WTC11 (cell line): ENCODE measurements at regions not wholly inside any gene's neighbourhood (a gene's known extent, or its start where the extent isn't known, plus 50 kb on each side); places are given as distances from the start of the nearest gene placed in this dataset.

ENCODE experiments used
- ATAC-seq: fragments of 200-7000 bp; cut with Tn5 transposase; 2 replicates; pipeline ENCODE4 v1.10.0; 2021; ENCODE audit warnings: mild to moderate bottlenecking, moderate library complexity
- CTCF ChIA-PET: fragments of 300-600 bp; sonication (Branson Sonifier 250); formaldehyde crosslinking; loops from one replicate; lab custom pipeline; 2021; ENCODE audit warnings: antibody characterized with exemption; lab: Charles Lee
- POLR2A ChIA-PET: fragments of 350-600 bp; sonication (Branson Sonifier 250); formaldehyde crosslinking; loops from one replicate; lab custom pipeline; 2021; ENCODE audit warnings: antibody characterized with exemption; lab: Charles Lee
- DNase-seq: peaks from one replicate; pipeline ENCODE4 v3.0.0; 2021; ENCODE audit warnings: low spot score
- H3K27ac Mint-ChIP-seq: 2 replicates; pipeline ENCODE4 v1.8.0; 2021; ENCODE audit warnings: mixed read lengths
- H3K27me3 Mint-ChIP-seq: 2 replicates; pipeline ENCODE4 v1.8.0; 2021; ENCODE audit warnings: low read depth, mild to moderate bottlenecking, moderate library complexity, mixed read lengths
- H3K36me3 Mint-ChIP-seq: 2 replicates; pipeline ENCODE4 v1.8.0; 2021; ENCODE audit warnings: mixed read lengths
- H3K4me1 Mint-ChIP-seq: 2 replicates; pipeline ENCODE4 v1.8.0; 2022; ENCODE audit warnings: mixed read lengths
- H3K4me3 Mint-ChIP-seq: 2 replicates; pipeline ENCODE4 v1.8.0; 2021; ENCODE audit warnings: mild to moderate bottlenecking, moderate library complexity, mixed read lengths
- H3K9me3 Mint-ChIP-seq: 2 replicates; pipeline ENCODE4 v1.8.0; 2021; ENCODE audit warnings: mixed read lengths
- ATF2 ChIP-seq: sonication (generic); formaldehyde crosslinking; IDR thresholded peaks from 2 replicates; pipeline ENCODE4 v1.8.1; 2022; ENCODE audit warnings: low read depth, missing genetic modification reagents, borderline replicate concordance
- EMX1 ChIP-seq: fragments of 250-450 bp; sonication (Bioruptor Pico); IDR thresholded peaks from 2 replicates; pipeline ENCODE4 v1.8.0; 2021; ENCODE audit warnings: mild to moderate bottlenecking
- FOXK1 ChIP-seq: sonication (generic); formaldehyde crosslinking; IDR thresholded peaks from 2 replicates; pipeline ENCODE4 v1.8.0; 2022; ENCODE audit warnings: mild to moderate bottlenecking, moderate library complexity, missing genetic modification reagents
- GABPB1 ChIP-seq: sonication (generic); formaldehyde crosslinking; IDR thresholded peaks from 2 replicates; pipeline ENCODE4 v1.8.1; 2023; ENCODE audit warnings: mild to moderate bottlenecking, missing genetic modification reagents
- GTF2I ChIP-seq: fragments of 250-450 bp; sonication (Bioruptor Pico); conservative IDR thresholded peaks from 2 replicates; pipeline ENCODE4 v1.4.0; 2021; ENCODE audit warnings: mild to moderate bottlenecking
- HMGA2 ChIP-seq: fragments of 250-450 bp; sonication (Bioruptor Pico); IDR thresholded peaks from 2 replicates; pipeline ENCODE4 v1.4.0; 2021; ENCODE audit warnings: mild to moderate bottlenecking, moderate library complexity
- OVOL2 ChIP-seq: fragments of 250-450 bp; sonication (Bioruptor Pico); IDR thresholded peaks from 2 replicates; pipeline ENCODE4 v1.9.0; 2021; ENCODE audit warnings: mild to moderate bottlenecking, borderline replicate concordance
- RORB ChIP-seq: fragments of 250-450 bp; sonication (Bioruptor Pico); IDR thresholded peaks from 2 replicates; pipeline ENCODE4 v1.9.0; 2021; ENCODE audit warnings: mild to moderate bottlenecking
- ZNF263 ChIP-seq: sonication (generic); formaldehyde crosslinking; IDR thresholded peaks from 2 replicates; pipeline ENCODE4 v1.8.1; 2022; ENCODE audit warnings: low read depth, mild to moderate bottlenecking, moderate library complexity, missing genetic modification reagents
- ZNF317 ChIP-seq: sonication (generic); formaldehyde crosslinking; IDR thresholded peaks from 2 replicates; pipeline ENCODE4 v1.8.1; 2023; ENCODE audit warnings: low read depth, mild to moderate bottlenecking, moderate library complexity, missing genetic modification reagents, borderline replicate concordance
- TF ChIP-seq, protein P1 (sequence below): fragments of 250-450 bp; sonication (Bioruptor Pico); IDR thresholded peaks from 2 replicates; pipeline ENCODE4 v1.9.0; 2021; ENCODE audit warnings: mild to moderate bottlenecking
- TF ChIP-seq, protein P2 (sequence below): sonication (generic); formaldehyde crosslinking; IDR thresholded peaks from 2 replicates; pipeline ENCODE4 v1.8.0; 2022; ENCODE audit warnings: mild to moderate bottlenecking, missing genetic modification reagents
- TF ChIP-seq, protein P3 (sequence below): sonication (generic); formaldehyde crosslinking; IDR thresholded peaks from 2 replicates; pipeline ENCODE4 v1.8.1; 2023; ENCODE audit warnings: mild to moderate bottlenecking, missing genetic modification reagents, moderate library complexity
- TF ChIP-seq, protein P4 (sequence below): fragments of 250-450 bp; sonication (Bioruptor Pico); IDR thresholded peaks from 2 replicates; pipeline ENCODE4 v1.8.0; 2021; ENCODE audit warnings: mild to moderate bottlenecking
- TF ChIP-seq, protein P5 (sequence below): sonication (generic); formaldehyde crosslinking; IDR thresholded peaks from 2 replicates; pipeline ENCODE4 v1.8.1; 2022; ENCODE audit warnings: missing genetic modification reagents, borderline replicate concordance
- TF ChIP-seq, protein P6 (sequence below): fragments of 250-450 bp; sonication (Bioruptor Pico); IDR thresholded peaks from 2 replicates; pipeline ENCODE4 v2.1.2; 2022; ENCODE audit warnings: mild to moderate bottlenecking, moderate library complexity

DNA sequence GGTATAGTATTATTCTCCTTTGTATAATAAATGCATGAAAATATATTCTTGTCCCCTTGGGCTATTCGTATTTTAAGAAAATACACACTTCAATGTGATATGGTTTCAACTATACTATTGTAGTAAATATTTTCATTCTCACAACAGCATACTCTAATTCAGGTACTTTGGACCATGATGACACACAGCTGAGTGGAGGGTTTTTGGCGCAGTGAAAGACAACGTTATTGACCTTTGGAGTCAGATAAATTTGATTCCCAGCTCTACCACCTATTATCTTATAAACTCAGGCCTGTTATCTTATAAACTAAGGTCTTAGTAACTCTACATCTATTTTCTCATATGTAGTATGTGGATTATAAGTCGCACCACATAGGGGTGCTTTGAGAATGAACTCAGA, 895.9 kb upstream of the DDX18 start (continued):
- TF ChIP-seq, protein P1, sequence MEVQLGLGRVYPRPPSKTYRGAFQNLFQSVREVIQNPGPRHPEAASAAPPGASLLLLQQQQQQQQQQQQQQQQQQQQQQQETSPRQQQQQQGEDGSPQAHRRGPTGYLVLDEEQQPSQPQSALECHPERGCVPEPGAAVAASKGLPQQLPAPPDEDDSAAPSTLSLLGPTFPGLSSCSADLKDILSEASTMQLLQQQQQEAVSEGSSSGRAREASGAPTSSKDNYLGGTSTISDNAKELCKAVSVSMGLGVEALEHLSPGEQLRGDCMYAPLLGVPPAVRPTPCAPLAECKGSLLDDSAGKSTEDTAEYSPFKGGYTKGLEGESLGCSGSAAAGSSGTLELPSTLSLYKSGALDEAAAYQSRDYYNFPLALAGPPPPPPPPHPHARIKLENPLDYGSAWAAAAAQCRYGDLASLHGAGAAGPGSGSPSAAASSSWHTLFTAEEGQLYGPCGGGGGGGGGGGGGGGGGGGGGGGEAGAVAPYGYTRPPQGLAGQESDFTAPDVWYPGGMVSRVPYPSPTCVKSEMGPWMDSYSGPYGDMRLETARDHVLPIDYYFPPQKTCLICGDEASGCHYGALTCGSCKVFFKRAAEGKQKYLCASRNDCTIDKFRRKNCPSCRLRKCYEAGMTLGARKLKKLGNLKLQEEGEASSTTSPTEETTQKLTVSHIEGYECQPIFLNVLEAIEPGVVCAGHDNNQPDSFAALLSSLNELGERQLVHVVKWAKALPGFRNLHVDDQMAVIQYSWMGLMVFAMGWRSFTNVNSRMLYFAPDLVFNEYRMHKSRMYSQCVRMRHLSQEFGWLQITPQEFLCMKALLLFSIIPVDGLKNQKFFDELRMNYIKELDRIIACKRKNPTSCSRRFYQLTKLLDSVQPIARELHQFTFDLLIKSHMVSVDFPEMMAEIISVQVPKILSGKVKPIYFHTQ = no peak

DNA sequence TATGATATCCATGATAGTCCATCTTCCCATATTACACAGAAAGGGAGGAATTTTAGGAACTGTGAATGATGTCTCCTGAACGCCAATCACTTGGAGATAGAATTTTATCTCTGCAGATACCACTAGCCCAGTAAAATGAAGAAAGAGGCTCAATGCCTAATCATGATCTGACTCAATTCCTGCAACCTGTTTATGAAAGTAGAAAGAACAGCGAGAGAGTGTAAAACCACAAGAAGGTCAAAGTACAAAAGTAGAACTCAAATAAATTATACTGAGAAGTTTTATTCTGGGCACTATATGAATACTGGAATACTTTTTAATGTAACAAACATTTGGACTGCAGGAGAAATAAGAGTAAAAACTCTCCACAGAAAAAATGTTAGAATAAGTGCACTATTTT, 892.1 kb upstream of the DDX18 start:
- H3K4me1 Mint-ChIP-seq = no peaks in the 10 kb centered on the region
- H3K27ac Mint-ChIP-seq = no peak overlapping the region
- H3K27me3 Mint-ChIP-seq = no peaks in the 10 kb centered on the region; the same call in 1 of the 2 replicates
- H3K36me3 Mint-ChIP-seq = 0 out of 2 replicates have a peak, but pooled peaks cover 3% of the 10 kb centered on the region
- ATAC-seq (no peak), DNase-seq (no peak)
- TF ChIP-seq, protein P2, sequence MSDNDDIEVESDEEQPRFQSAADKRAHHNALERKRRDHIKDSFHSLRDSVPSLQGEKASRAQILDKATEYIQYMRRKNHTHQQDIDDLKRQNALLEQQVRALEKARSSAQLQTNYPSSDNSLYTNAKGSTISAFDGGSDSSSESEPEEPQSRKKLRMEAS (CRISPR knock-in tag) = no peak
- POLR2A ChIA-PET = no interaction called here
- CTCF ChIA-PET = no interaction called here
- no peak overlapping the region for H3K4me3 Mint-ChIP-seq
- H3K9me3 Mint-ChIP-seq = peaks cover 30% of the 10 kb centered on the region

- ChIA-PET CTCF (no interaction called here), POLR2A (no interaction called here)
- H3K27me3 Mint-ChIP-seq = no peaks in the 10 kb centered on the region; the same call in 1 of the 2 replicates
- H3K4me3 Mint-ChIP-seq = no peak overlapping the region
- 0 out of 2 replicates have a peak, but pooled peaks cover 3% of the 10 kb centered on the region for H3K36me3 Mint-ChIP-seq
- no peak for ATAC-seq
- no peak overlapping the region for H3K27ac Mint-ChIP-seq
- H3K9me3 Mint-ChIP-seq = peaks cover 39% of the 10 kb centered on the region
- TF ChIP-seq OVOL2 (CRISPR knock-in tag) = no peak
- no peak for TF ChIP-seq ZNF263
- no peak for TF ChIP-seq RORB (CRISPR knock-in tag)
- no peak for TF ChIP-seq EMX1 (CRISPR knock-in tag)
- no peak for TF ChIP-seq GTF2I (CRISPR knock-in tag)
- no peak for TF ChIP-seq FOXK1 (CRISPR knock-in tag)
- TF ChIP-seq, protein P3, sequence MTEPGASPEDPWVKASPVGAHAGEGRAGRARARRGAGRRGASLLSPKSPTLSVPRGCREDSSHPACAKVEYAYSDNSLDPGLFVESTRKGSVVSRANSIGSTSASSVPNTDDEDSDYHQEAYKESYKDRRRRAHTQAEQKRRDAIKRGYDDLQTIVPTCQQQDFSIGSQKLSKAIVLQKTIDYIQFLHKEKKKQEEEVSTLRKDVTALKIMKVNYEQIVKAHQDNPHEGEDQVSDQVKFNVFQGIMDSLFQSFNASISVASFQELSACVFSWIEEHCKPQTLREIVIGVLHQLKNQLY = no peak
- TF ChIP-seq ATF2 (CRISPR knock-in tag) = no peak
- TF ChIP-seq, protein P4, sequence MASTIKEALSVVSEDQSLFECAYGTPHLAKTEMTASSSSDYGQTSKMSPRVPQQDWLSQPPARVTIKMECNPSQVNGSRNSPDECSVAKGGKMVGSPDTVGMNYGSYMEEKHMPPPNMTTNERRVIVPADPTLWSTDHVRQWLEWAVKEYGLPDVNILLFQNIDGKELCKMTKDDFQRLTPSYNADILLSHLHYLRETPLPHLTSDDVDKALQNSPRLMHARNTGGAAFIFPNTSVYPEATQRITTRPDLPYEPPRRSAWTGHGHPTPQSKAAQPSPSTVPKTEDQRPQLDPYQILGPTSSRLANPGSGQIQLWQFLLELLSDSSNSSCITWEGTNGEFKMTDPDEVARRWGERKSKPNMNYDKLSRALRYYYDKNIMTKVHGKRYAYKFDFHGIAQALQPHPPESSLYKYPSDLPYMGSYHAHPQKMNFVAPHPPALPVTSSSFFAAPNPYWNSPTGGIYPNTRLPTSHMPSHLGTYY (CRISPR knock-in tag) = no peak
- no peak for TF ChIP-seq GABPB1 (CRISPR knock-in tag)
- TF ChIP-seq, protein P5, sequence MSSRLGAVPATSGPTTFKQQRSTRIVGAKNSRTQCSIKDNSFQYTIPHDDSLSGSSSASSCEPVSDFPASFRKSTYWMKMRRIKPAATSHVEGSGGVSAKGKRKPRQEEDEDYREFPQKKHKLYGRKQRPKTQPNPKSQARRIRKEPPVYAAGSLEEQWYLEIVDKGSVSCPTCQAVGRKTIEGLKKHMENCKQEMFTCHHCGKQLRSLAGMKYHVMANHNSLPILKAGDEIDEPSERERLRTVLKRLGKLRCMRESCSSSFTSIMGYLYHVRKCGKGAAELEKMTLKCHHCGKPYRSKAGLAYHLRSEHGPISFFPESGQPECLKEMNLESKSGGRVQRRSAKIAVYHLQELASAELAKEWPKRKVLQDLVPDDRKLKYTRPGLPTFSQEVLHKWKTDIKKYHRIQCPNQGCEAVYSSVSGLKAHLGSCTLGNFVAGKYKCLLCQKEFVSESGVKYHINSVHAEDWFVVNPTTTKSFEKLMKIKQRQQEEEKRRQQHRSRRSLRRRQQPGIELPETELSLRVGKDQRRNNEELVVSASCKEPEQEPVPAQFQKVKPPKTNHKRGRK (CRISPR knock-in tag) = no peak
- TF ChIP-seq, protein P6, sequence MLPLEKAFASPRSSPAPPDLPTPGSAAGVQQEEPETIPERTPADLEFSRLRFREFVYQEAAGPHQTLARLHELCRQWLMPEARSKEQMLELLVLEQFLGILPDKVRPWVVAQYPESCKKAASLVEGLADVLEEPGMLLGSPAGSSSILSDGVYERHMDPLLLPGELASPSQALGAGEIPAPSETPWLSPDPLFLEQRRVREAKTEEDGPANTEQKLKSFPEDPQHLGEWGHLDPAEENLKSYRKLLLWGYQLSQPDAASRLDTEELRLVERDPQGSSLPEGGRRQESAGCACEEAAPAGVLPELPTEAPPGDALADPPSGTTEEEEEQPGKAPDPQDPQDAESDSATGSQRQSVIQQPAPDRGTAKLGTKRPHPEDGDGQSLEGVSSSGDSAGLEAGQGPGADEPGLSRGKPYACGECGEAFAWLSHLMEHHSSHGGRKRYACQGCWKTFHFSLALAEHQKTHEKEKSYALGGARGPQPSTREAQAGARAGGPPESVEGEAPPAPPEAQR = no peak
- TF ChIP-seq ZNF317 (CRISPR knock-in tag) = no peak
- no peak for TF ChIP-seq HMGA2 (CRISPR knock-in tag)
- no peak for DNase-seq
- no peaks in the 10 kb centered on the region for H3K4me1 Mint-ChIP-seq
Observed at GRCh38 chr2:116924509-116924908, 890.0 kb upstream of the DDX18 start.
